RPMI7951 (cell line): ENCODE measurements at regions not wholly inside any gene's neighbourhood (a gene's known extent, or its start where the extent isn't known, plus 50 kb on each side); places are given as distances from the start of the nearest gene placed in this dataset.

Experiments used
- DNase-seq: peaks from one replicate; pipeline ENCODE4 v3.0.0-alpha.2; 2012; ENCODE audit warnings: low read depth

- peak; percentile 49 for DNase-seq
Measured at GRCh38 chr15:69735121-69735520, 282.5 kb downstream of the RPLP1 start.

- no peak for DNase-seq
Measured at GRCh38 chr15:69736161-69736560, 283.5 kb downstream of the RPLP1 start.

DNA sequence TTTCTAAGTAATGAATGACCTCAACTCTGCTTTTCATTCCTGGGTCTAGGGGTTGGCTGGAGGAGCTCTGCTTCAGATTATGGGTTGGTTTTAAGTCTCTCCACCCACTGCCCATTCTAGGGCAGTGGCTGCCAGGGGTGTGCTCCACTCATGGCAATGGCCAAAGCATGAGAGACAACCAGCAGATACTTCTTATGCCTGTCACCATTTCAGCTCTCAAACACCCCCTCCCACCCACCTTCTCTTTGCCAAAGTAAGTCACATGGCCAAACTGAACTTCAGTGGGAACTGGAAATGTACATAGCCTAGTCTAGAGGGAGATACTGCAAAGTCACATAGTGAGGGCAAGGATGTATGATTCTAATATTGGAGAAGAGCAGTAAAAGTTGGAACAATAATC lies 285.3 kb downstream of the RPLP1 start:
- no peak for DNase-seq

GRCh38 chr15:69740684-69741083 lies 288.1 kb downstream of the RPLP1 start:
- no peak for DNase-seq

GRCh38 chr15:69742361-69742760 lies 289.7 kb downstream of the RPLP1 start:
- peak; percentile 89 for DNase-seq

- DNase-seq, result peak; percentile 78
Measured at GRCh38 chr15:69743091-69743490, 290.5 kb downstream of the RPLP1 start.

GRCh38 chr15:69744391-69745162 lies 292.0 kb downstream of the RPLP1 start:
- DNase-seq, result no peak

- no peak for DNase-seq
Measured at GRCh38 chr15:69747193-69747592, 294.6 kb downstream of the RPLP1 start.

DNA sequence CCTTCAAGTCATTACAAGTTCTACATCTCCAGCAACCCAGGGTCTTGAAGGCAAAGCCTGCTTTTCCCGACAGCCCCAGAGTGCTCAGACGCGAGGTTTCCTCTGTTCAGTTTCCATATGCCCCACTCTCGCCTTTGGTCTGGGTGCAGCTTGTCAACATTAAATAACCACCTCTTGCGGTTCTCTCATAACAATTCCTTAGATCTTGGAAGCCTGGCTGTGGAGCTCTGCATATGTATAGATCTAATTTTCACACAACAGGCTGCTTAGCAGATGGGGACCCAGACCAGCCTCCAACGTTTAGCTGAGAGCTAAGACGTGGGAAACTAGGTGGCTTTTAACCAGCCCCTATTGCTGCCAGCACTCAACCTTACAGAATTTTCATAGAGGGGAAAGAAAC lies 295.5 kb downstream of the RPLP1 start:
- DNase-seq, result no peak

- DNase-seq, result peak; percentile 22
Measured at GRCh38 chr15:69748576-69749185, 296.1 kb downstream of the RPLP1 start.

GRCh38 chr15:69749274-69749673 lies 296.7 kb downstream of the RPLP1 start:
- DNase-seq, result no peak

DNA sequence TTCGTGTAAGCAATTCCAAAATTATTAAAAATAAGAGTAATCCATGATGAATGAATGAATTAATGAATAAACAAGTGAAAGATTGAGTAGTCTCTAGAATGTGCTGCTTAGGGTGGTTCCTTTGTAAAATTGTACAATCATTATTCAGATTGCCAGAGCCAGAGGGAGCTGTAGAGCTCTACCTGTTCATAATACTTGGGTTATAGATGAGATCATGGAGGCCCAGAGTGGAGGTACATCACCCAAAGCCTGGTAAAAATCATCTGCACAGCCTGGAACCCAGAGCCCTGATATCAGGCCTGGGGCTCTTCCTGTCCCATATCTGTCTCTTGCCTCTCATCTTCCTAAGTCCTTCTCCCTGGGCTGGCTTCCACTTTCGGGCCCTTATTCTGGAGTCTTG lies 297.2 kb downstream of the RPLP1 start:
- DNase-seq, result no peak

DNA sequence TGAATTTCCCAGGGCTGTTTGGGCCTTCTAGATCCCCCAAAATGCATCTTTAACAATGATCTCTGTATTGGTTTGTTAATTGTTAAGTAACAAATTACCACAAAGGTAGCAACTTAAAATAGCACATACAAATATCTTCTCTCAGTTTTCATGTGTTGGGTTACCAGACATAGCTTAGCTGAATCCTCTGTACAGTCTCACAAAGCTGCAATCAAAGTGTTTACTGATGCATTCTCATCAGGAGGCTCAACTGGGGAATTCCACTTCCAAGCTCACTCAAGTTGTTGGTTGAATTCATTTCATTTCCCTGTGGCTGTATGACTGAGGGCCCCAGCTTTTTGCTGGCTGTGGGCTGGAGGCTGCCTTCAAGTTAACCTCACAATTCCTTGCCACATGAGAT lies 297.6 kb downstream of the RPLP1 start:
- peak; percentile 13 for DNase-seq

DNA sequence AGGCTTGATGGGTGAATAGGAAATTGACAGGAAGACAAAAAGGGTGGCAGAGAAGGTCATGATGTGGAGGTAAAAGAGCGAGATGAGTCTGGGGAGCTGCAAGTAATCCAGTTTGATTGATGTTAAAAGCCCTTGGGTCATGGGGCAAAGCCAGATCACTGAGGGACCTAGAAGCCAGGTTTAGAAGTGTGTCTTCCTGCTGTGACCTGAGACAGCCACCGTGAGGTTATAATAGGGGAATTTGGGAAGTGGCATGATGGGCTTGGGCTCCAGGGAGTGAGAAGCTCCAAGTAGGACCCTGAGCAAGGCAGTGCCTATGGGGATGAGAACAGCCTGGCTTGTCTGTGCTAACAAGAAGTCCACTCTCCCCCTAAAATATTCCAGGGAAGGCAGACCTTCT lies 298.5 kb downstream of the RPLP1 start:
- no peak for DNase-seq

GRCh38 chr15:69751566-69751965 lies 298.9 kb downstream of the RPLP1 start:
- DNase-seq, result peak; percentile 92

- no peak for DNase-seq
Measured at GRCh38 chr15:69753867-69754266, 301.2 kb downstream of the RPLP1 start.

DNA sequence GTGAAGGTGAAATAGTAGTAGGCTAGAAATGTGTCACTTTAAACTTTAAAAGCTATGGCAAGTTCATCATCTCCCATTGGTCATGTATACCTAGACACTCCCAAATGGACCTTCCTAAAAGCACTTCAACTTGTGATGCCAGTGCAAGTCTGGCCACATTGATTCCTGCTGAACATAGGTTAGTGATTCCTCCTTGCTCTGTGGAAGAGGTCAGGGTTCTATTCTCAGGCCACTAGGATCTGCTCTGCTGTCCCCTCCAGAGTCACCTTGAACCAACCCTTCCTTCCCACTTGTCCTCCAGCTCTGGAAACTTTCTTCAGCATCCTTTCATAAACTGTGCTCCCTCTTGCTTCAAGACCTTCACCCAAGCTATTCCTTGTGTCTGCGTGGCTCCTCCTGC lies 301.7 kb downstream of the RPLP1 start:
- DNase-seq, result no peak

DNA sequence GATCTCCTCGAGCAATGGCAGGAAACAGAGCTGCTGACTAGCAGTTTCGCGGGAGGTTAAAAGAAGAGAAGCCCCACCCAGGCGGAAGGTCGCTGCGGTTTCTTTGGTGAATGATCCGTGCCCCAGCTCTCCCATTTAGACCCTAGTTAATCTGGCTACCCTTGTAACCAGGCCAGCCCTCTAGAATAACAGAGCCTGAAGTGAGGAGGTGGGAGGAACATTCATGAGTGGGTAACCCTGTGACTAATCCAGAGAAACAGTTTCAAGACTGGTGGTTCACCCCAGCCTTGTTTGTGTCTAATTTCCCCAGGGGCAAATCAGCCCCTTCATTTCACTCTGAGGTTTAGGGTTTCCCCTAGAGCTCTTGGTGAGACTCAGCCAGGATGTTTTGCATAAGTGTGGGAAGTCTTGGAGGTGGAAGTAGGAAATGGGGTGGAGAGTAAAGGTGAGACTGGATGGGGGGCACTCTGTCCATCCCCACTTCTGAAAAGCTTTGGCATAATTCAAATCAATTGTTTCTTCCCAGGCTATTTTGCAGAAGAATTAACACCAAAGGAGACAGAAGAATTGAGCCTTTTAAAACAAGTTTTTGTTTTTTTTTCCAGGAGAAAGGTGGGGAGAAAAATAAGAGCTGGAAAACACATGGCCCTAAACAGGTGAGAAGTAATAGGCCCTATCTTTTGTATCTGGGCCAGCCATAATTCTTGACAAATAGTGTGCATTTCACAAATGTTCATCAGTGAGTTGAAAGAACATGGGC lies 303.1 kb downstream of the RPLP1 start:
- DNase-seq, result peak; percentile 98

DNA sequence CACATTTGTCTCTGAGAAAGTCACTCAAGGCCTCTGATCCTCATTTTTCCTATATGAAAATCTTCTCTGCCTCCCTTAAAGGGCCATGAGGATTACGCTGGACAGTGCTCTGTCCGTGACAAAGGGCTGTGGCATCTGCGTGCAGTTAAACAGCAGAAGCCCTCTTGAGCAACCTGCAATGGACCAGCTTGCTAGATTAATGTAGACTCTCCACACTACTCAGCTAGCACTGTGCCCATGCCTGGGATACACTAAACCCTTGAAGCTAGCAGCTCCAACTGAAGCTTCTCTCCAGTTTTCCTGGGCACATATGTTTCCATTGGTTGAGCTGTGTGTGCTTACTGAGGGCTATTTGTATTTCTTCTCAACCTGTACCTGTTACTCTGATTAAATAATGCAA lies 303.8 kb downstream of the RPLP1 start:
- peak; percentile 56 for DNase-seq

DNA sequence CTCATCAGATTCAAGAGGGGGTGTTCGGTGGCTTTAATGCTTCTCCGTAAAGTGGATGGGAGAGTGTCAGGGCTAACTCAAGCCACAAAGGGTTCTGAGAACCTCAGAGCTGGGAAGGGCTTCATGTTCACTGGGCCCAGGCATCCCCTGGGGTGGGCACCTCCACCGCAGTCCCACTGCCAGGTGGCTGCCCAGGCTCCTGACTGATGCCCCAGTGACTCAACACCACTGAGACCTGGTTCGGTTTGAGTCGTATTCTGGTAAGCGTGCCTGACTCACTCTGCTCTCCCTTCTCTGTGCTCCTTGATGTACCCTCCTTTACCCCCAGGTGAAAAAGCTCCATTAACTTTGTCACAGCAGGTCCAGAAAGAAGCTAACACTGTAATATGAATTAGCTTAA lies 304.6 kb downstream of the RPLP1 start:
- DNase-seq, result peak; percentile 62

DNA sequence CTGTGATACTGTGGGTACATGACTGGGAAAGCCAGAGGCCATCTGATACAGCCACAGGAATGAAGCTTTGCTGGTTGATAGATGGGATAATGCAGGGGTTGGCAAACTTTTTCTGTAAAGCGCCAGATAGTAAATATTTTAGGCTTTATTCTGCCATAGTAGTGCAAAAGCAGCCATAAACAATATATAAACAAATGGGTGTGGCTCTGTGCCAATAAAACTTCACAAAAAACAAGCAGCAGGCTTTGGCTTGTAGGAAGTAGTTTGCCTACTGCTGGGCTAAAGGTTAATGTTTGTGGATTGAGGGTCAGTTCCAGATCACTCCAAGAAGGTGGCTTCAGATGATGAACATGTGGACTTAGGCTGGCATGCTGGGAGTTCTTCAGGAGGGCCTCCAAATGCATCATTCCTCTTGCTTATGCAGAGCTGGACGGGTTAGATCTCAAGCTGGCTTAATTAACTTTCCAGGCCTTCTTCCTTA lies 305.7 kb downstream of the RPLP1 start:
- peak; percentile 89 for DNase-seq
